ENCODE measurements at regions not wholly inside any gene's neighbourhood (a gene's known extent, or its start where the extent isn't known, plus 50 kb on each side); places are given as distances from the start of the nearest gene placed in this dataset.

DNA sequence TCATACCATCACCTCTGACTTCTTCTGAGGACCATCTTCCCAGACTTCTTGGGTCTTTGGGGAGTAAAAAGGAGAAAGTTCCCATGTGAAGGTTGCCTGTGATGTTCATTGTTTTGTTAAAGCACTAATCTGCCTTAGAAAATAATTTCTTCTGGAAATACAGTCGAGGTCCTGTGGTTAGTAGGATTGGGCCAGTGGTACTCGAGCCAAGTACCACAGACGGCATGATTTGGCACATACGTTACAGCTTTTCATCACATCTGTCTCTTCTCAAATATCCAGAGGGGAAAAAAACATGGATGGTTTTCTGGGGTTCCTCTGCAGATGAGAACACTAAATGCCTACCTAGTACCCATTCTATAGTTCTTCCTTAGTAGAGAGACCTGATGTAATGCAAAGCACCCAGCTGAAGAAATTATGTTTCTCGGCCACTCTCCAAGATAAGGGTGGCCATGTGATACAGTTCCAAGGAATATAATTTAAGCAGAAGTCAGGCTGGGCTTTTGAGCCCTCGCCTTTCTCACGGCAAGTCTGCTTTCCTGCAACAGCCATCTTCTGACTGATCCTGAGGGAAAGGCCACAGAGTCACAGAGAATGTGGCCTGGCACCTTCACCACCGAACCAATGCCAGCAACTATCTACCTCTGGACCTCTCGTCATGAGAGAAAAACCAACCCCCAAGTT lies 161.0 kb downstream of the RNF152 start:
- ATAC-seq (replicated peaks in 1 of 4): no peak
- no peak for DNase-seq
- H3K4me1 Mint-ChIP-seq: no peaks in the 10 kb centered on the region
- peaks cover 3 to 12% of the 10 kb centered on the region in 2 donors for H3K27me3 Mint-ChIP-seq
- H3K4me3 Mint-ChIP-seq: no peak overlapping the region
- no peaks in the 10 kb centered on the region for H3K9me3 Mint-ChIP-seq
- Histone ChIP-seq H3K4me3 (ENCODE audit: control insufficient read depth in 1 of 2, extremely low read depth in 1 of 2, low read length in 1 of 2) (no peak overlapping the region), H3K27me3 (replicated peaks in 1 of 2; ENCODE audit: control insufficient read depth in 2 of 2, extremely low read depth in 1 of 2, insufficient read depth in 2 of 2, low read length in 1 of 2) (no peaks in the 10 kb centered on the region), H3K4me1 (ENCODE audit: control insufficient read depth in 1 of 2, extremely low read depth in 1 of 2, insufficient read depth in 2 of 2, low read length in 2 of 2) (no peaks in the 10 kb centered on the region), H3K27ac (ENCODE audit: low read length) (no peak overlapping the region), H3K9me3 (no peaks in the 10 kb centered on the region), H3K36me3 (ENCODE audit: control insufficient read depth in 2 of 2, extremely low read depth in 1 of 2, insufficient read depth in 1 of 2, low read length in 1 of 2) (no peaks in the 10 kb centered on the region)
- H3K36me3 Mint-ChIP-seq: no peaks in the 10 kb centered on the region
- H3K27ac Mint-ChIP-seq: no peak overlapping the region
- CTCF ChIA-PET: interaction anchor here in 1 of 2 donors (1.0 kb wide), 1 partner anchor 9 kb away, joined by 3 read pairs; no protein-coding TSS in a partner anchor
- 82% methylated on average over 3 of the region's 9 CpGs for WGBS (ENCODE audit: insufficient coverage)
- POLR2A ChIA-PET: no interaction called here

DNA sequence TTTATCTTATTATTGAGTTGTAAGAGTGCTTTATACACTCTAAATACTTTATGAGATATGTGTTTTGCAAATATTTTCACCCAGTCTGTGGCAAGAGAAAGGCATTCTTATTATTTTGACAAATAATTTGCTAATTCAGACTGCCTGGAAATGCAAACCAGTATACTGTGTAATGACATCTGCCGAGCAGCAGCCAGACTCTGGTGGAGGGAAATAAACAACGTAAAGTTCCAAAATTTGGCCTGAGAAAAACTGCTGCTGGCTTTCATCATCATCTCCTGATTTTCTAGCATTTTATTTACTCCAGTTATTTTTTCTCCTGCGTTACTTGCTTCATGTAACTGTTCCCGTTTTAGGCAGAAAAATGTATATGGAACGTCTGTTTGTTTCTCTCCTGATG lies 161.6 kb downstream of the RNF152 start:
- Histone ChIP-seq H3K9me3 (no peaks in the 10 kb centered on the region), H3K4me1 (ENCODE audit: control insufficient read depth in 1 of 2, extremely low read depth in 1 of 2, insufficient read depth in 2 of 2, low read length in 2 of 2) (no peaks in the 10 kb centered on the region), H3K27ac (ENCODE audit: low read length) (no peak overlapping the region), H3K36me3 (ENCODE audit: control insufficient read depth in 2 of 2, extremely low read depth in 1 of 2, insufficient read depth in 1 of 2, low read length in 1 of 2) (no peaks in the 10 kb centered on the region), H3K4me3 (ENCODE audit: control insufficient read depth in 1 of 2, extremely low read depth in 1 of 2, low read length in 1 of 2) (no peak overlapping the region), H3K27me3 (replicated peaks in 1 of 2; ENCODE audit: control insufficient read depth in 2 of 2, extremely low read depth in 1 of 2, insufficient read depth in 2 of 2, low read length in 1 of 2) (no peaks in the 10 kb centered on the region)
- ATAC-seq (replicated peaks in 1 of 4) (no peak), DNase-seq (no peak)
- Mint-ChIP-seq H3K36me3 (no peaks in the 10 kb centered on the region), H3K9me3 (no peaks in the 10 kb centered on the region), H3K27me3 (peaks cover 3 to 12% of the 10 kb centered on the region in 2 donors), H3K27ac (no peak overlapping the region), H3K4me1 (no peaks in the 10 kb centered on the region), H3K4me3 (no peak overlapping the region)
- POLR2A ChIA-PET: no interaction called here
- WGBS (ENCODE audit: insufficient coverage): 100% methylated on average over 3 of the region's 5 CpGs
- CTCF ChIA-PET: interaction anchor here in 1 of 2 donors (1.0 kb wide), 1 partner anchor 9 kb away, joined by 3 read pairs; no protein-coding TSS in a partner anchor

DNA sequence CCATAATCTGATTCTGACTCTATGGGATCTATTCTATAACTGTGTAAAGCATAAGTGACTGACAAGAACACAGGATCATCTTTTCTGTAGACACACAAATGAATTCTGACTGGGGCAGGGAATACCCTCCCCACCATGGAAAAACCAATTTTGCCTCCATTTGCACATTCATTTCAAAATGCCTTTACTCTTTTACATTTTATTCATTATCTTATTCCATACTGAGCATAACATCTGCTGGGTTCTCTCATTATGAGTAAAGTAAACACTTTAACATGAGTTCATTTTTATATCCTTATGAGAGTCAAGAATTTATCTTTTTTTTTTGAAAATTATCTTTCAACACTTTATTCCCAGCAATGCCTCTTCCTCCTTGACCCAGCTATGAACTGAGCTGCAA lies 163.5 kb downstream of the RNF152 start:
- POLR2A ChIA-PET: no interaction called here
- no peak overlapping the region for H3K27ac ChIP-seq (ENCODE audit: low read length)
- peaks cover 0 to 5% (median 0%) of the 10 kb centered on the region in 3 donors for H3K9me3 Mint-ChIP-seq
- no peak overlapping the region for H3K27ac Mint-ChIP-seq
- H3K4me3 ChIP-seq (ENCODE audit: control insufficient read depth in 1 of 2, extremely low read depth in 1 of 2, low read length in 1 of 2): no peak overlapping the region
- no peaks in the 10 kb centered on the region for H3K36me3 ChIP-seq (ENCODE audit: control insufficient read depth in 2 of 2, extremely low read depth in 1 of 2, insufficient read depth in 1 of 2, low read length in 1 of 2)
- no peaks in the 10 kb centered on the region for H3K4me1 Mint-ChIP-seq
- no peaks in the 10 kb centered on the region for H3K4me1 ChIP-seq (ENCODE audit: control insufficient read depth in 1 of 2, extremely low read depth in 1 of 2, insufficient read depth in 2 of 2, low read length in 2 of 2)
- peaks cover 3 to 8% of the 10 kb centered on the region in 2 donors for H3K27me3 Mint-ChIP-seq
- H3K9me3 ChIP-seq: no peaks in the 10 kb centered on the region
- ATAC-seq (replicated peaks in 1 of 4): no peak
- H3K27me3 ChIP-seq (replicated peaks in 1 of 2; ENCODE audit: control insufficient read depth in 2 of 2, extremely low read depth in 1 of 2, insufficient read depth in 2 of 2, low read length in 1 of 2): no peaks in the 10 kb centered on the region
- H3K4me3 Mint-ChIP-seq: no peak overlapping the region
- no peak for DNase-seq
- CTCF ChIA-PET: no interaction called here
- H3K36me3 Mint-ChIP-seq: no peaks in the 10 kb centered on the region

DNA sequence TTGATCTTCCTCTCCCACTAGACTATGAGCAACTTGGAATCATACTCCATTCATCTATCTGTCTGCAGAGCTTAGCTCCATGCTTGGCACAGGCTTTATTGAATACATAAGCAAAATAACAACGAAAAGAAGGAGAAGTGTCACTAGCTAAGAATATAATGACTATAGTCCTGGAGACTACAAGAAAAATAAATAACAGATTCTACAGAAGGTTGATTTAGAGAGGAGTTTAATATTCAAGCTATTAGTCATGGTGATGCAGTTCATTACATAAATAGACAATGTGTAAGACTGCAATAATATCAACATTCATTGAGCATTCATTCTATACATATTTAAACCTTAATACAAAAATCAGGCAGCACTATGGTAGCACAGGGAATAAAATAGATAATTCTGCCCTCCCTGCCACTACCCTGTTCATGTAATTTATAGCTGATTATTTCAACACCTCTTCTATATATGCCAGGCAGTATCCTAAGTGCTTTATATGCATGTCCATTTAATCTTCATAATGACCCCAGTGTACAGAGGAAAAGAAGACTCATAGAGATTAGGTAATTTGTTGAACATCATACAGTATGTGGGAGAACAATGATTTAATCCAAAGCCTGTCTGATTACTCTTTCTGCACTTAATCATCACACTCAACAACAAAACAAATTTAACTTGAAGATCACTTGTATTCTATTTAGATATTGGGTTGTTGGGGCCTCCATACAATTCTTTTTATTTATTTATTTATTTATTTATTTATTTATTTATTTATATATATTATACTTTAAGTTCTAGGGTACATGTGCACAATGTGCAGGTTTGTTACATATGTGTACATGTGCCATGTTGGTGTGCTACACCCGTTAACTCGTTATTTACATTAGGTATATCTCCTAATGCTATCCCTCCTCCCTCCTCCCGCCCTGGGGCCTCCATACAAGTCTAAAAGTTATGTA lies 165.3 kb downstream of the RNF152 start:
- Mint-ChIP-seq H3K27ac (no peak overlapping the region), H3K36me3 (no peaks in the 10 kb centered on the region), H3K4me1 (no peaks in the 10 kb centered on the region), H3K27me3 (peaks cover 0 to 7% of the 10 kb centered on the region in 2 donors), H3K4me3 (no peak overlapping the region), H3K9me3 (peaks cover 0 to 5% (median 0%) of the 10 kb centered on the region in 3 donors)
- Histone ChIP-seq H3K27ac (ENCODE audit: low read length) (no peak overlapping the region), H3K27me3 (replicated peaks in 1 of 2; ENCODE audit: control insufficient read depth in 2 of 2, extremely low read depth in 1 of 2, insufficient read depth in 2 of 2, low read length in 1 of 2) (no peaks in the 10 kb centered on the region), H3K4me3 (ENCODE audit: control insufficient read depth in 1 of 2, extremely low read depth in 1 of 2, low read length in 1 of 2) (no peak overlapping the region), H3K36me3 (ENCODE audit: control insufficient read depth in 2 of 2, extremely low read depth in 1 of 2, insufficient read depth in 1 of 2, low read length in 1 of 2) (no peaks in the 10 kb centered on the region), H3K4me1 (ENCODE audit: control insufficient read depth in 1 of 2, extremely low read depth in 1 of 2, insufficient read depth in 2 of 2, low read length in 2 of 2) (no peaks in the 10 kb centered on the region), H3K9me3 (no peaks in the 10 kb centered on the region)
- DNase-seq (no peak), ATAC-seq (replicated peaks in 1 of 4) (no peak)
- POLR2A ChIA-PET: no interaction called here
- no CpG with 5 or more reads among the region's 4 CpGs for WGBS (ENCODE audit: insufficient coverage)
- CTCF ChIA-PET: interaction anchor here in 1 of 2 donors (0.5 kb wide), 1 partner anchor 1870 kb away, joined by 6 read pairs; no protein-coding TSS in a partner anchor

DNA sequence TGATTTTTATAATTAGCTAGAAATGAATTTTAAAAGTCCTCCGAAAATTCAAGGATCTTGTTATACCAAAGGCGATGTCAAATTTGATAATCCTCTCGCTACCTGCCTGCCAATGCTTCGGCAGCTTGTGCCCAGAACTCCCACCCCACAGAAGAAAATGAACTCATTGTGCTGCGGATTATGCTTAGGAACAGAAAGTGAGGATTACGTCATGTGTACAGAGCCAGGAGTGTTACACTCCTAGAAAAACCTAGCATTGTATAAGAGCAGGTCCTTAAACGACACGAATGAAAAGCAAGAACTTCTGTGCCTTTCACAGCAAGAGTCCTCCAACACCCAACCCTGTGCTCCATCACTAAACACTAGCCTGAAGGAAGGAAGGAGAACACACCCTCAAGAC lies 168.3 kb downstream of the RNF152 start:
- H3K36me3 Mint-ChIP-seq: no peaks in the 10 kb centered on the region

DNA sequence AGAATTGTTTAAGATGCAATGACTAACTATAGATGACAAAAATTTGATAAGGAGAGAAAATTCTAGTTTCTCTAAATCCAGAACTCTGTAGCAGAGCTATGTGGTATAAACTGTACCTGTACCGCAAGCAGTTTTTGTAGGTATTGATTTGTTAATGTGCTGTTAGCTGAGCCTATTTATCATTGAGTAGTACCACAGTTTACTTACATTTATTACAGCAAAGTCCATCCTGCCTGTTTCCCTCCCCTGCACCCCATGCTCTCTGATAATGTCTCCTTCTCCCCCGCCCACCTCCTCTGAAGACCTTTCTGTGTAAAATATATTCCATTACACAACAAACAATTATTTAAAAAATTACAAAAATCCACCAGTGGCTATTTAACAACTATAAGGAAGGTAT lies 170.6 kb downstream of the RNF152 start:
- Mint-ChIP-seq H3K36me3 (no peaks in the 10 kb centered on the region), H3K9me3 (peaks cover 0 to 5% (median 0%) of the 10 kb centered on the region in 3 donors), H3K27me3 (no peaks in the 10 kb centered on the region), H3K4me3 (no peak overlapping the region), H3K4me1 (no peaks in the 10 kb centered on the region), H3K27ac (no peak overlapping the region)
- 67% methylated on average over 1 of the region's 2 CpGs for WGBS (ENCODE audit: insufficient coverage)
- H3K36me3 ChIP-seq (ENCODE audit: control insufficient read depth in 2 of 2, extremely low read depth in 1 of 2, insufficient read depth in 1 of 2, low read length in 1 of 2): no peaks in the 10 kb centered on the region
- H3K4me1 ChIP-seq (ENCODE audit: control insufficient read depth in 1 of 2, extremely low read depth in 1 of 2, insufficient read depth in 2 of 2, low read length in 2 of 2): no peaks in the 10 kb centered on the region
- ChIA-PET CTCF (interaction anchor here in 1 of 2 donors (1.1 kb wide), 1 partner anchor 9 kb away, joined by 3 read pairs; no protein-coding TSS in a partner anchor), POLR2A (no interaction called here)
- H3K9me3 ChIP-seq: no peaks in the 10 kb centered on the region
- H3K4me3 ChIP-seq (ENCODE audit: control insufficient read depth in 1 of 2, extremely low read depth in 1 of 2, low read length in 1 of 2): no peak overlapping the region
- H3K27ac ChIP-seq (ENCODE audit: low read length): no peak overlapping the region
- DNase-seq (no peak), ATAC-seq (replicated peaks in 1 of 4) (no peak)
- no peaks in the 10 kb centered on the region for H3K27me3 ChIP-seq (replicated peaks in 1 of 2; ENCODE audit: control insufficient read depth in 2 of 2, extremely low read depth in 1 of 2, insufficient read depth in 2 of 2, low read length in 1 of 2)

More for the DNA sequence above, 168.3 kb downstream of the RNF152 start:
- H3K9me3 Mint-ChIP-seq: peaks cover 0 to 5% (median 0%) of the 10 kb centered on the region in 3 donors
- H3K27me3 ChIP-seq (replicated peaks in 1 of 2; ENCODE audit: control insufficient read depth in 2 of 2, extremely low read depth in 1 of 2, insufficient read depth in 2 of 2, low read length in 1 of 2): no peaks in the 10 kb centered on the region
- H3K4me1 ChIP-seq (ENCODE audit: control insufficient read depth in 1 of 2, extremely low read depth in 1 of 2, insufficient read depth in 2 of 2, low read length in 2 of 2): no peaks in the 10 kb centered on the region
- DNase-seq (no peak), ATAC-seq (replicated peaks in 1 of 4) (no peak)
- no peaks in the 10 kb centered on the region for H3K4me1 Mint-ChIP-seq
- H3K27me3 Mint-ChIP-seq: no peaks in the 10 kb centered on the region
- no peak overlapping the region for H3K4me3 ChIP-seq (ENCODE audit: control insufficient read depth in 1 of 2, extremely low read depth in 1 of 2, low read length in 1 of 2)
- H3K27ac Mint-ChIP-seq: no peak overlapping the region
- no peak overlapping the region for H3K27ac ChIP-seq (ENCODE audit: low read length)
- 92% methylated on average over 2 of the region's 8 CpGs for WGBS (ENCODE audit: insufficient coverage)
- CTCF ChIA-PET: no interaction called here
- no peaks in the 10 kb centered on the region for H3K36me3 ChIP-seq (ENCODE audit: control insufficient read depth in 2 of 2, extremely low read depth in 1 of 2, insufficient read depth in 1 of 2, low read length in 1 of 2)
- no peaks in the 10 kb centered on the region for H3K9me3 ChIP-seq
- H3K4me3 Mint-ChIP-seq: no peak overlapping the region
- POLR2A ChIA-PET: no interaction called here
